ENCODE measurements at regions not wholly inside any gene's neighbourhood (a gene's known extent, or its start where the extent isn't known, plus 50 kb on each side); places are given as distances from the start of the nearest gene placed in this dataset.

DNA sequence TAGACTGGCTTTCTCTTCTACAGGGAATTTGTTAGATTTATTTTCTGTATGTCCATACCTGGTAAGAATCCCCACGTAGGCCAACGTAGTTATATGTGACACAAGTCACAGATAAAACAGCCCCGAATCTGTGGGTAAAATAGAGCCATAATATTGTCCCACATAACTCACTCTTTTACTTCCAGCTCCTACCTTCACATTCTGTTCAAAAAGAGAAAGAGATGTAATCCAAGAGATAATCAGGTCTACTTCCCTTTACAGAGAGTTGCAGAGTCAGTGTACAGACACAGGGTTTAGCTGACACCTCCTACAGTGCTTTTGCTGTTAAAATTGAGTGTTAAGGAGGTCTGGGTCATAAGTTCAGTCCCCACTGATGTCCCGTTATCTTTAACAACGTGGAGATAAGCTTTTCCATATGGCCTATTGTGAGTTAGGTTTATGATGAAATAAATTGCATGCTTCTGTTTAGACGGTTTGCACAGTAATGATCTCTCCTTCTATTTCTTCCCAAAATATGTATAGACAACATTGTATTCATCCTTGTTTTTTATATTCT, 446.5 kb downstream of the ADAMTS20 start:
- H3K27me3 ChIP-seq (ENCODE audit: insufficient read depth, poor library complexity, severe bottlenecking), result no peaks in the 10 kb centered on the region
- no peak for DNase-seq (ENCODE audit: low read depth in 1 of 2, low spot score in 1 of 2)
- H3K27ac ChIP-seq (replicated peaks), result no peak overlapping the region
- no peak overlapping the region for H3K4me3 ChIP-seq (replicated peaks; ENCODE audit: insufficient read depth, low read length)
- TF ChIP-seq SPI1 (IDR thresholded peaks at IDR 0.05; ENCODE audit: borderline replicate concordance, low read depth) (no peak), CTCF (IDR thresholded peaks at IDR 0.05; ENCODE audit: insufficient read depth, low read length) (no peak), GABPA (IDR thresholded peaks at IDR 0.05; ENCODE audit: low read depth) (no peak), POLR2AphosphoS5 (IDR thresholded peaks at IDR 0.05; ENCODE audit: low read depth) (no peak)
- TF ChIP-seq, protein P1, sequence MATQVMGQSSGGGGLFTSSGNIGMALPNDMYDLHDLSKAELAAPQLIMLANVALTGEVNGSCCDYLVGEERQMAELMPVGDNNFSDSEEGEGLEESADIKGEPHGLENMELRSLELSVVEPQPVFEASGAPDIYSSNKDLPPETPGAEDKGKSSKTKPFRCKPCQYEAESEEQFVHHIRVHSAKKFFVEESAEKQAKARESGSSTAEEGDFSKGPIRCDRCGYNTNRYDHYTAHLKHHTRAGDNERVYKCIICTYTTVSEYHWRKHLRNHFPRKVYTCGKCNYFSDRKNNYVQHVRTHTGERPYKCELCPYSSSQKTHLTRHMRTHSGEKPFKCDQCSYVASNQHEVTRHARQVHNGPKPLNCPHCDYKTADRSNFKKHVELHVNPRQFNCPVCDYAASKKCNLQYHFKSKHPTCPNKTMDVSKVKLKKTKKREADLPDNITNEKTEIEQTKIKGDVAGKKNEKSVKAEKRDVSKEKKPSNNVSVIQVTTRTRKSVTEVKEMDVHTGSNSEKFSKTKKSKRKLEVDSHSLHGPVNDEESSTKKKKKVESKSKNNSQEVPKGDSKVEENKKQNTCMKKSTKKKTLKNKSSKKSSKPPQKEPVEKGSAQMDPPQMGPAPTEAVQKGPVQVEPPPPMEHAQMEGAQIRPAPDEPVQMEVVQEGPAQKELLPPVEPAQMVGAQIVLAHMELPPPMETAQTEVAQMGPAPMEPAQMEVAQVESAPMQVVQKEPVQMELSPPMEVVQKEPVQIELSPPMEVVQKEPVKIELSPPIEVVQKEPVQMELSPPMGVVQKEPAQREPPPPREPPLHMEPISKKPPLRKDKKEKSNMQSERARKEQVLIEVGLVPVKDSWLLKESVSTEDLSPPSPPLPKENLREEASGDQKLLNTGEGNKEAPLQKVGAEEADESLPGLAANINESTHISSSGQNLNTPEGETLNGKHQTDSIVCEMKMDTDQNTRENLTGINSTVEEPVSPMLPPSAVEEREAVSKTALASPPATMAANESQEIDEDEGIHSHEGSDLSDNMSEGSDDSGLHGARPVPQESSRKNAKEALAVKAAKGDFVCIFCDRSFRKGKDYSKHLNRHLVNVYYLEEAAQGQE (IDR thresholded peaks at IDR 0.05; ENCODE audit: insufficient replicate concordance, low read depth), result no peak

GRCh38 chr12:43104494-43104893, 447.5 kb downstream of the ADAMTS20 start:
- no peak for DNase-seq (ENCODE audit: low read depth in 1 of 2, low spot score in 1 of 2)
- Histone ChIP-seq H3K4me3 (replicated peaks; ENCODE audit: insufficient read depth, low read length) (no peak overlapping the region), H3K27me3 (ENCODE audit: insufficient read depth, poor library complexity, severe bottlenecking) (no peaks in the 10 kb centered on the region), H3K27ac (replicated peaks) (no peak overlapping the region)
- no peak for TF ChIP-seq POLR2AphosphoS5 (IDR thresholded peaks at IDR 0.05; ENCODE audit: low read depth)
- no peak for TF ChIP-seq CTCF (IDR thresholded peaks at IDR 0.05; ENCODE audit: insufficient read depth, low read length)
- no peak for TF ChIP-seq SPI1 (IDR thresholded peaks at IDR 0.05; ENCODE audit: borderline replicate concordance, low read depth)
- TF ChIP-seq, protein P1 (IDR thresholded peaks at IDR 0.05; ENCODE audit: insufficient replicate concordance, low read depth), result no peak
- no peak for TF ChIP-seq GABPA (IDR thresholded peaks at IDR 0.05; ENCODE audit: low read depth)

DNA sequence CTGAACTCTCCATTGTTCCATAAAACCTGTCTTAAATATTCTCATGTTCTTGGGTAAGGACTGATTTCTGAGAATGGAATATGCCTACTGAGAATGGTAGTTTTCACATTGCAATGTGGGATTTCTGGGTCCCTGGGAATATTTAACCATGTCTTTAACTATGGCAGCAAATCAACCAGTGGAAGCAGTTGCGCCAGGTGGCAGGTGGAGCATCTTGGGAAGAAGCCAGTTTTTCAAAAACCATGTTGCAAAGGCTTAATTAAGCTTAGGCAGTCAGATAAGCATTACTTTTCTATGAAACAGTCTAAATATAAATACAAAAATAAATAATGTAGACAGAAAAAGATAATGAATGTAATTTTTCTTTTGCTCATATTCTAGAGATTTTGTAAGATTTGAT, 448.1 kb downstream of the ADAMTS20 start:
- no peaks in the 10 kb centered on the region for H3K27me3 ChIP-seq (ENCODE audit: insufficient read depth, poor library complexity, severe bottlenecking)
- H3K4me3 ChIP-seq (replicated peaks; ENCODE audit: insufficient read depth, low read length), result no peak overlapping the region
- no peak overlapping the region for H3K27ac ChIP-seq (replicated peaks)
- TF ChIP-seq POLR2AphosphoS5 (IDR thresholded peaks at IDR 0.05; ENCODE audit: low read depth) (no peak), SPI1 (IDR thresholded peaks at IDR 0.05; ENCODE audit: borderline replicate concordance, low read depth) (no peak), GABPA (IDR thresholded peaks at IDR 0.05; ENCODE audit: low read depth) (no peak), CTCF (IDR thresholded peaks at IDR 0.05; ENCODE audit: insufficient read depth, low read length) (no peak)
- TF ChIP-seq, protein P1 (IDR thresholded peaks at IDR 0.05; ENCODE audit: insufficient replicate concordance, low read depth), result no peak
- DNase-seq (ENCODE audit: low read depth in 1 of 2, low spot score in 1 of 2), result no peak

Measured in HL-60 (cell line).